ENCODE measurements at regions not wholly inside any gene's neighbourhood (a gene's known extent, or its start where the extent isn't known, plus 50 kb on each side); places are given as distances from the start of the nearest gene placed in this dataset.

DNA sequence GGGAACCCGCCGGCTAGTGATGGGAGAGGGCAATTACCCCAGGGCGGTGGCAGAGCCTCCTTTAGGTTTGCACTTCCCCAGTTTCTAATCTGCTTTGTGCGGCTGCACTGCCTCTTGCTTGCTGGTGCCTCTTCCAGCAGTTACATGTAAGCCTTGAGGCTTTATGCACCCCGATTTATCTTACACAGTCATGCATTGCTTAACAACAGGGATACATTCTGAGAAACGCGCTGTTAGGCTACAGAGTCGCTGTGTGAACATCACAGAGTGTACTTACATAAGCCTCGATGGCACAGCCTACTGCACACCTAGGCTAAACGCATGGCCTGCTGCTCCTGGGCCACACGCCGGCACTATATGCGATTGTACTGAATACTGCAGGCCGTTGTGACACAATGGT lies 155.6 kb upstream of the MKI67 start:
- TF ChIP-seq POLR2A (IDR thresholded peaks at IDR 0.05; ENCODE audit: low read depth, low read length) (no peak), POLR2AphosphoS5 (IDR thresholded peaks at IDR 0.05; ENCODE audit: insufficient read depth, low read depth, low read length) (no peak), GATA2 (IDR thresholded peaks at IDR 0.05; ENCODE audit: insufficient read depth, insufficient read length, low read depth, low read length) (no peak), EZH2 (IDR thresholded peaks at IDR 0.05; ENCODE audit: borderline replicate concordance, low read depth, low read length, severe bottlenecking) (no peak), JUN (IDR thresholded peaks at IDR 0.05; ENCODE audit: borderline replicate concordance, insufficient read depth, insufficient read length, low read depth) (no peak)
- TF ChIP-seq, protein P1, sequence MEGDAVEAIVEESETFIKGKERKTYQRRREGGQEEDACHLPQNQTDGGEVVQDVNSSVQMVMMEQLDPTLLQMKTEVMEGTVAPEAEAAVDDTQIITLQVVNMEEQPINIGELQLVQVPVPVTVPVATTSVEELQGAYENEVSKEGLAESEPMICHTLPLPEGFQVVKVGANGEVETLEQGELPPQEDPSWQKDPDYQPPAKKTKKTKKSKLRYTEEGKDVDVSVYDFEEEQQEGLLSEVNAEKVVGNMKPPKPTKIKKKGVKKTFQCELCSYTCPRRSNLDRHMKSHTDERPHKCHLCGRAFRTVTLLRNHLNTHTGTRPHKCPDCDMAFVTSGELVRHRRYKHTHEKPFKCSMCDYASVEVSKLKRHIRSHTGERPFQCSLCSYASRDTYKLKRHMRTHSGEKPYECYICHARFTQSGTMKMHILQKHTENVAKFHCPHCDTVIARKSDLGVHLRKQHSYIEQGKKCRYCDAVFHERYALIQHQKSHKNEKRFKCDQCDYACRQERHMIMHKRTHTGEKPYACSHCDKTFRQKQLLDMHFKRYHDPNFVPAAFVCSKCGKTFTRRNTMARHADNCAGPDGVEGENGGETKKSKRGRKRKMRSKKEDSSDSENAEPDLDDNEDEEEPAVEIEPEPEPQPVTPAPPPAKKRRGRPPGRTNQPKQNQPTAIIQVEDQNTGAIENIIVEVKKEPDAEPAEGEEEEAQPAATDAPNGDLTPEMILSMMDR (IDR thresholded peaks at IDR 0.05; ENCODE audit: extremely low read depth in 1 of 2, insufficient read depth in 1 of 2, low read depth in 1 of 2, low read length in 2 of 2): no peak
